ENCODE measurements at regions not wholly inside any gene's neighbourhood (a gene's known extent, or its start where the extent isn't known, plus 50 kb on each side); places are given as distances from the start of the nearest gene placed in this dataset.

DNA sequence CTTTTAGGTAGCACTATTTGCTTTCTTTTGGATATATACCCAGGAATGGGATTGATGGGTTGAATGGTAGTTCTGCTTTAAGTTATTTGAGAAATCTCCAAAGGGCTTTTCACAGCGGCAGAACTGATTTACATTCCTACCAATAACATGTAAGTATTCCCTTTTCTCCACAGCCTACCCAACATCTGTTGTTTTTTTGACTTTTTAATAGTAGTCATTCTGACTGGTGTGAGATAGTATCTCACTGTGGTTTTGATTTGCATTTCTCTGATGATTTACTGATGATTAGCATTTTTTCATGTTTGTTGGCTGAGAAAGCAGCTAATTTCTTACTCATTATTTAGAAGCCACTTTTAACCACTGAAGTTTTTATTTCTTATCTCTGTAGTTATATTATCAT lies 221.1 kb upstream of the ACTBL2 start:
- H3K9me3 ChIP-seq (ENCODE audit: low read length) = peaks cover 5% of the 10 kb centered on the region
- peaks cover 8% of the 10 kb centered on the region for H3K4me1 ChIP-seq (ENCODE audit: insufficient read depth, low read length)
- H3K27me3 ChIP-seq (ENCODE audit: insufficient read depth, low read length) = no peaks in the 10 kb centered on the region
- no peak overlapping the region for H3K4me3 ChIP-seq (ENCODE audit: low read length)
- H3K36me3 ChIP-seq (ENCODE audit: insufficient read depth, low read length) = no peaks in the 10 kb centered on the region
- H2AFZ ChIP-seq (ENCODE audit: low read depth, low read length) = no peak overlapping the region

DNA sequence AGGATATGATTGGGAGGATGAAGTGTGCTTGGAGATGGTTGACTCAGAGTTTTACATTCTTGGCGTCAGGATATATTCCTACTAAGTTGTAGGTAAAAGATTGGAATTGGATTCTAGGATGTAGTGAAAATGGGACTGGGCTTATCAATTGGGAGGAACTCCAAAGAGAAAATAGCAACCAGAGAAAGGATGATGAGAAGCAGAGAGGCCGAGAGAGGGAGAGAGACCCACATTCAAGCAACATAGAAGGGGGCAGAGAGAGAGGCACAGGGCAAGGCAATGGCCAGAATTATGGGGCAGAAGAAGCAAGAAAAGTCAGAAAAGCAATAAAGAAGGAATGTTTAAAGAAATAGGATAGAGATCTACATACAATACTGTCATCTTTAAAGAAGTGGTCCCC lies 217.9 kb upstream of the ACTBL2 start:
- peaks cover 31% of the 10 kb centered on the region for H3K4me1 ChIP-seq (ENCODE audit: insufficient read depth, low read length)
- peaks cover 3% of the 10 kb centered on the region for H3K9me3 ChIP-seq (ENCODE audit: low read length)
- no peak overlapping the region for H3K4me3 ChIP-seq (ENCODE audit: low read length)
- no peaks in the 10 kb centered on the region for H3K36me3 ChIP-seq (ENCODE audit: insufficient read depth, low read length)
- H3K27me3 ChIP-seq (ENCODE audit: insufficient read depth, low read length) = no peaks in the 10 kb centered on the region
- H2AFZ ChIP-seq (ENCODE audit: low read depth, low read length) = no peak overlapping the region

- H3K9me3 ChIP-seq (ENCODE audit: low read length) = peaks cover 3% of the 10 kb centered on the region
- H3K27me3 ChIP-seq (ENCODE audit: insufficient read depth, low read length) = no peaks in the 10 kb centered on the region
- H3K4me3 ChIP-seq (ENCODE audit: low read length) = no peak overlapping the region
- no peak overlapping the region for H2AFZ ChIP-seq (ENCODE audit: low read depth, low read length)
- peaks cover 33% of the 10 kb centered on the region for H3K4me1 ChIP-seq (ENCODE audit: insufficient read depth, low read length)
- H3K36me3 ChIP-seq (ENCODE audit: insufficient read depth, low read length) = no peaks in the 10 kb centered on the region
Observed at GRCh38 chr5:57700072-57700471, 217.5 kb upstream of the ACTBL2 start.

DNA sequence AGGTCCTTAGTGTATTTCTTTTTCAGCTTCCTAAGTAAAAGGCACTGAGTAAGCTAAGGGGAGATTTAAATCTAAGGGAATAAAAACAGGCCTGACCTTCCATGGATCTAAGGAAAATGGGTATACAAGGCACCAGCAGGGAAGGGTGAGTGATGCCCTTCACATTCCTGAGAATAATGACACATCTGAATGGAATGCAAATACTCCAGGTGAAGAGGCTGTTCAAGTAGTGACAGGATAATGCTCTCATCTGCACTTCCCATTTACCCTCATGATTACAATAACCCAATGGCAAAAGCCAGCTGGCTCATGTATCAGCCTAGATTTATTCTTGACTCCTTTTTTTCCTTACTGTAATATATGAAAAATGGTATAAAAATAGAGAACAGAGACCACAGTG lies 216.2 kb upstream of the ACTBL2 start:
- Histone ChIP-seq H3K4me1 (ENCODE audit: insufficient read depth, low read length) (peaks cover 41% of the 10 kb centered on the region), H3K27me3 (ENCODE audit: insufficient read depth, low read length) (no peaks in the 10 kb centered on the region), H2AFZ (ENCODE audit: low read depth, low read length) (no peak overlapping the region), H3K4me3 (ENCODE audit: low read length) (no peak overlapping the region), H3K9me3 (ENCODE audit: low read length) (peaks cover 3% of the 10 kb centered on the region), H3K36me3 (ENCODE audit: insufficient read depth, low read length) (no peaks in the 10 kb centered on the region)

DNA sequence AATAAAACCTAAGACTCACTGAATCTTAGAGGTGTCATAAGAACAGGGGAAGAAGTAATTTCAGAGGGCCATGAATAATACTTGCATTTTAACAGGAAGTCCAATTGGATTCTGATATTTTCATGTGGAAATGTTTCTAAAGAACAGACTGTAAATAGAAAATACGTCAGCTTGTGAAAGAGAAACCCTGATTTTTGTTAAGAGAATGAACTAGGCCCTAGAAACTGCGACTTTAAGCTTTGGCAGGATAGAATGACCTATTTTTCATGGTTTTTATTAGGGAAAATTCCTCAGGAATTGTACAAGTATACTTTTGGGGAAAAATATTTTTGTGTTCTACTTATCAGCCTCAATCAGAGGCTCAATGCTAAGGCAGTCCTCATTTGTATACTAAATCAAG lies 215.5 kb upstream of the ACTBL2 start:
- H3K36me3 ChIP-seq (ENCODE audit: insufficient read depth, low read length) = no peaks in the 10 kb centered on the region
- no peak overlapping the region for H3K4me3 ChIP-seq (ENCODE audit: low read length)
- no peak overlapping the region for H2AFZ ChIP-seq (ENCODE audit: low read depth, low read length)

DNA sequence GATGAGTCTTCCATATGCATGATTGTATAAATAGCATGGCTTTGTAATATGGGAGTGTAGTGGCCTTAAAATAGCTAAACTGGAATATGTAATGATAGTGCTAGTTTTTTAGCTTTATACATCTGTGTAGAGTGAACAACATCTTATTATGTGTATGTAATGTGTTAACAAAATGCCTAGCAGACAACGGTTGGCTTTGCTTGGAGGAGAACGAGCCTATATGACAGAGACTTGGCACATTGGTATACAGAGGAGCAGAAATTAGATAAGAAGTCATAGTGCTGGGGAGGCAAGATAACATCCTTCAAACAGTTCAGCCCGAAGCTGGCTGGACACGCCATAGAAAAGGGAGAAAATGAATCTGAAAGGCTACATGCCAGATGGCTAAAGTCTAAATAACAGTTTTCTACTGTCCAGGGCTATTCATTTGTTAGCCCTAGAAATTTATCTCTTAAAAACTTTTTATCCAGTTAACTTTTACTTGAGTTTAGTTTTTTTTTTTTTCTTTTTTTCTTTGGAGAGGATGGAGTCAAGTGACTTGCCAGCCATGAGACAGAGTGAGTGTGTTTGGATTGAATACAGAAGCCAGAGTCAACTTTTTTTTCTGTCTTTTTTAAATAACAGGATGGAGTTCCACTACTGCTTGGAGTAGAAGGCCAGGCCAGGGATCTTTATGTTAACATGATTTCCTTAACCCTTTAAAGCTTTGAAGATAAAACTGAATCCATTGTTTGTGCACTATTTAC lies 214.4 kb upstream of the ACTBL2 start:
- H3K36me3 ChIP-seq (ENCODE audit: insufficient read depth, low read length) = no peaks in the 10 kb centered on the region
- no peaks in the 10 kb centered on the region for H3K9me3 ChIP-seq (ENCODE audit: low read length)
- H3K27me3 ChIP-seq (ENCODE audit: insufficient read depth, low read length) = no peaks in the 10 kb centered on the region
- no peak overlapping the region for H3K4me3 ChIP-seq (ENCODE audit: low read length)
- peaks cover 59% of the 10 kb centered on the region for H3K4me1 ChIP-seq (ENCODE audit: insufficient read depth, low read length)
- no peak overlapping the region for H2AFZ ChIP-seq (ENCODE audit: low read depth, low read length)

More for the DNA sequence above, 215.5 kb upstream of the ACTBL2 start:
- H3K9me3 ChIP-seq (ENCODE audit: low read length) = peaks cover under 1% of the 10 kb centered on the region
- H3K4me1 ChIP-seq (ENCODE audit: insufficient read depth, low read length) = peaks cover 49% of the 10 kb centered on the region
- H3K27me3 ChIP-seq (ENCODE audit: insufficient read depth, low read length) = no peaks in the 10 kb centered on the region

DNA sequence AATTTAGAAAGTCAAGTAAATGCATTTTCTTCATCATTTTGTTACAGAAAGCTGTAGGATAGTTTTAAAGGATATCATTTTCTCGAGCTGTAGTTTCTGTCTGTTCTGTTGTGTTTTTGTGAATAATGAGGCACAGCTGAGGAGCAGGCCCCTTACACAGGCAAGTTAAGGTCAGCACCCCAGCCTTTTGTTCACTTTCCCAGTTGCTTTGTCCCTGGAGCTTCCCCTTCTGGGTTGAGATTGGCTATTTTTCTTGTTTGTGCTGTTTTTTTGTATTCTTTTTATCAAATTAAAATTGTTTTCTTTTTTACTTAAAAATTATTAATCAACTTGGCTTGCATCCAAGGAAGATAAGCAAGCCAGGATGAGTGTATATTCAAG lies 213.8 kb upstream of the ACTBL2 start:
- Histone ChIP-seq H3K9me3 (ENCODE audit: low read length) (no peaks in the 10 kb centered on the region), H3K4me3 (ENCODE audit: low read length) (peak overlapping the region; percentile 26), H3K27me3 (ENCODE audit: insufficient read depth, low read length) (no peaks in the 10 kb centered on the region), H3K4me1 (ENCODE audit: insufficient read depth, low read length) (peaks cover 65% of the 10 kb centered on the region), H2AFZ (ENCODE audit: low read depth, low read length) (no peak overlapping the region), H3K36me3 (ENCODE audit: insufficient read depth, low read length) (no peaks in the 10 kb centered on the region)

- Histone ChIP-seq H3K27me3 (ENCODE audit: insufficient read depth, low read length) (no peaks in the 10 kb centered on the region), H2AFZ (ENCODE audit: low read depth, low read length) (no peak overlapping the region), H3K4me1 (ENCODE audit: insufficient read depth, low read length) (peaks cover 71% of the 10 kb centered on the region), H3K36me3 (ENCODE audit: insufficient read depth, low read length) (no peaks in the 10 kb centered on the region), H3K9me3 (ENCODE audit: low read length) (no peaks in the 10 kb centered on the region), H3K4me3 (ENCODE audit: low read length) (peak overlapping the region; percentile 26)
Observed at GRCh38 chr5:57695706-57696388, 213.2 kb upstream of the ACTBL2 start.

DNA sequence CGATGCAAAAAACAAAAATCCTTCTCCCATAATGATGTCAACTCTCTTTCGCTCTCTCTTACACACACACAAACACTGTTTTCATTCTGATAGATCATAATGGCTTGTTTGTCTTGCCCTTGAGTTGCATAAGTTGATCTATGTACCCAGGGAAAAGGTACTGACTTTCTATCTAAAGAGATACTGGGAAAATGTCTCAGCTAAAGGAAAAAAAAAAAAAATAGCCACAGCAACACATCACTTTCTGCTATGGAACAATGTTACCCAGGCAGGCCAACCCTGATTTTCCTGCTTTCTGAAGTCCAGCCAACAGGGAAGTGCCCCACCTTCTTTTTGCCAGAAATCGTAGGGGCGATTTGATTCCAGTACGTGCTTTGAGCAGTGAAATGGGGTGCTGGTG lies 212.6 kb upstream of the ACTBL2 start:
- H3K4me3 ChIP-seq (ENCODE audit: low read length) = no peak overlapping the region
- no peaks in the 10 kb centered on the region for H3K36me3 ChIP-seq (ENCODE audit: insufficient read depth, low read length)
- no peaks in the 10 kb centered on the region for H3K9me3 ChIP-seq (ENCODE audit: low read length)
- H3K4me1 ChIP-seq (ENCODE audit: insufficient read depth, low read length) = peaks cover 74% of the 10 kb centered on the region
- H3K27me3 ChIP-seq (ENCODE audit: insufficient read depth, low read length) = no peaks in the 10 kb centered on the region
- no peak overlapping the region for H2AFZ ChIP-seq (ENCODE audit: low read depth, low read length)

DNA sequence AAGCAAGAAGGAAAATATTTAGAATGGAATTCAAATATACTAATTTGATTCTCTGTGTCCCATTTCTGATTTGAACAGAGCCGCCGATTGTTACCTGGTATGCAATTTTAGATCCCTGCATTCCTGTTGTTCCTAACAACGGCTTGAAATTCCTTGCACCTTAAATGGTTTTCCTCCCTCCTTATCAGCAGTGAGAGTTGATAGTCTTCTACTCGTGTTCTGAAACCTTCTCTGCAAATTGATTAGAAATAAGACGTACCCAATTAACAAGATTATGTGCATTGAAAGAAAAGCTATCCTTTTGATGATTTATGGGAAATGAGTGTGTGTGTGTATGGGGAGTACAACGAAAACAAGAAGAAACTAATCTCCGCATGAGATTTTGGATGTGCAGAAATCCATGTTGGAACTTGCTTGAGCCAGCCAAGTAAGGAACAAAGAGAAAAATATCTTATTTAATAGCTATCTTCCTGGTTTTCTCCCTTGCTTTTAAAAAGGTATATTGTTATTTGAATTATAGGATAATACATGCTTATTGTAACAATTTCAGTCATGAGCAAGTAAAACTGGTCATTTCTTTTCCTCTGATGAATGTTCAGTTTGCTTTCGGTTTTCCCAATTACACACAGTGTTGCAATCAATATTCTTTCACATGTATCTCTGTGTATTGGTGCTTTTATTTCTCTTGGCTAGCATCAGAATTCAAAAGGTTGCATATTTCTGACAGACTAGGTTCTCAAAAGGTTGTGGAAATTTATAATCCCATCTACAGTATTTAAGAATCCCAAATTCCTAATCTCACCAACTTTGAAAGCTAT lies 211.1 kb upstream of the ACTBL2 start:
- H3K4me1 ChIP-seq (ENCODE audit: insufficient read depth, low read length) = peaks cover 68% of the 10 kb centered on the region
- no peak overlapping the region for H3K4me3 ChIP-seq (ENCODE audit: low read length)

GRCh38 chr5:57692582-57693487 lies 210.2 kb upstream of the ACTBL2 start:
- H3K27me3 ChIP-seq (ENCODE audit: insufficient read depth, low read length) = no peaks in the 10 kb centered on the region
- H3K36me3 ChIP-seq (ENCODE audit: insufficient read depth, low read length) = no peaks in the 10 kb centered on the region
- H3K4me3 ChIP-seq (ENCODE audit: low read length) = no peak overlapping the region
- no peaks in the 10 kb centered on the region for H3K9me3 ChIP-seq (ENCODE audit: low read length)
- peaks cover 64% of the 10 kb centered on the region for H3K4me1 ChIP-seq (ENCODE audit: insufficient read depth, low read length)
- no peak overlapping the region for H2AFZ ChIP-seq (ENCODE audit: low read depth, low read length)

More for the DNA sequence above, 211.1 kb upstream of the ACTBL2 start:
- H3K36me3 ChIP-seq (ENCODE audit: insufficient read depth, low read length) = no peaks in the 10 kb centered on the region
- no peaks in the 10 kb centered on the region for H3K9me3 ChIP-seq (ENCODE audit: low read length)
- no peak overlapping the region for H2AFZ ChIP-seq (ENCODE audit: low read depth, low read length)
- H3K27me3 ChIP-seq (ENCODE audit: insufficient read depth, low read length) = no peaks in the 10 kb centered on the region

- H3K36me3 ChIP-seq (ENCODE audit: insufficient read depth, low read length) = no peaks in the 10 kb centered on the region
- no peaks in the 10 kb centered on the region for H3K9me3 ChIP-seq (ENCODE audit: low read length)
- no peak overlapping the region for H3K4me3 ChIP-seq (ENCODE audit: low read length)
- H2AFZ ChIP-seq (ENCODE audit: low read depth, low read length) = peak overlapping the region; percentile 7
- H3K4me1 ChIP-seq (ENCODE audit: insufficient read depth, low read length) = peaks cover 47% of the 10 kb centered on the region
- no peaks in the 10 kb centered on the region for H3K27me3 ChIP-seq (ENCODE audit: insufficient read depth, low read length)
Observed at GRCh38 chr5:57690724-57691123, 208.1 kb upstream of the ACTBL2 start.
